Heart left ventricle (tissue), 16 donors: ENCODE measurements at regions not wholly inside any gene's neighbourhood (a gene's known extent, or its start where the extent isn't known, plus 50 kb on each side); places are given as distances from the start of the nearest gene placed in this dataset.

ENCODE experiments used
- ATAC-seq, 4 donors: fragments of 200-7000 bp; cut with Tn5 transposase; one replicate each; pipeline ENCODE4 v1.9.1; 2020 to 2022; ENCODE audit warnings: moderate library complexity in 4 of 4, mild to moderate bottlenecking in 3 of 4, moderate number of reproducible peaks in 1 of 4
- DNase-seq, 5 donors: peaks; one replicate each; pipeline ENCODE4 v3.0.0-alpha.2; 2020
- H3K27ac ChIP-seq, 12 donors: fragments of 200-600 bp; sonication (generic) in 4 of 12; one replicate each; pipeline versions ENCODE4 v1.5.0 to v1.8.0; 2016 to 2022; ENCODE audit warnings: mild to moderate bottlenecking in 2 of 12
- H3K27me3 ChIP-seq, 9 donors: fragments of 200-600 bp; sonication (generic) in 2 of 9; one replicate each; pipeline versions ENCODE4 v1.5.1 to v1.8.0; 2016 to 2022; ENCODE audit warnings: mild to moderate bottlenecking in 3 of 9
- H3K36me3 ChIP-seq, 9 donors: fragments of 200-600 bp; sonication (generic) in 2 of 9; one replicate each; pipeline versions ENCODE4 v1.5.0 to v1.8.0; 2018 to 2022; ENCODE audit warnings: mild to moderate bottlenecking in 2 of 9
- H3K4me1 ChIP-seq, 12 donors: fragments of 200-600 bp; sonication (generic) in 4 of 12; one replicate each; pipeline versions ENCODE4 v1.5.0 to v1.8.0; 2016 to 2022; ENCODE audit warnings: mild to moderate bottlenecking in 3 of 12
- H3K4me3 ChIP-seq, 12 donors: fragments of 200-600 bp; sonication (generic) in 4 of 12; one replicate each; pipeline versions ENCODE4 v1.5.0 to v1.8.0; 2017 to 2022; ENCODE audit warnings: mild to moderate bottlenecking in 9 of 12, moderate library complexity in 4 of 12
- H3K9me3 ChIP-seq, 12 donors: fragments of 200-600 bp; sonication (generic) in 4 of 12; one replicate each; pipeline versions ENCODE4 v1.5.0 to v1.8.0; 2016 to 2022; ENCODE audit warnings: mild to moderate bottlenecking in 1 of 12
- CTCF ChIP-seq, 12 donors: fragments of 200-600 bp; sonication (generic) in 4 of 12; IDR thresholded peaks; one replicate each; pipeline versions ENCODE4 v1.5.0 to v1.8.0; 2018 to 2022; ENCODE audit warnings: antibody characterized with exemption in 12 of 12, mild to moderate bottlenecking in 5 of 12
- POLR2A ChIP-seq, 2 donors: fragments of 450-650 bp; IDR thresholded peaks; one replicate each; pipeline ENCODE4 v1.6.1; 2017; ENCODE audit warnings: antibody characterized with exemption in 2 of 2, mild to moderate bottlenecking in 2 of 2, moderate library complexity in 2 of 2
- WGBS, 4 donors: extraction: QIAGEN DNeasy Blood & Tissue Kit in 2 of 4; methylation state at CpG; one replicate each; pipeline versions ENCODE4 v1.1.5 to v1.1.7; 2013 to 2018; 5-methylcytosine and 5-hydroxymethylcytosine counted together
- intact Hi-C, 10 donors: fragments of 100-400 bp; cut with DNase I; formaldehyde crosslinking; loops; one replicate each; pipeline versions ENCODE4 v1.11.1 to v1.14.2; 2022
- donor health status: ischemic (EF 13 %, LVEDD 7.1; RV severe dilation, severe dysfunction).
- donor health status: healthy with polysubstance abuse.
- donor health status: DM: no; HTN: yes; CAD: no.
- donor health status: DM: no; HTN: no; CAD: no.
- donor health status: ischemic (EF 25% LVEDD 6.9; RV normal size, moderate dysfunction).
- donor health status: ischemic (EF 25% LVEDD 5.7; RV mildly dilated, moderate dysfunction).
- donor health status: healthy.
- donor health status: DM: yes; HTN: yes; CAD: no.
- donor health status: ischemic (EF 35%, LVEDD 5.7; RV mildly dilated, moderate dysfunction).
- donor health status: nonischemic (EF 11% LVEDD 7.7; RV severe dilation, severe dysfunction).
- donor health status: DM: yes; HTN: yes; CAD: no.
- donor health status: PGD.
- donor health status: ischemic (EF 29% LVEDD 5.4; RV normal size, mild dysfunction).
- donor health status: nonischemic (EF 23%, LVEDD 6.1; RV moderate dilation, normal function).

- Histone ChIP-seq H3K9me3 (no peaks in the 10 kb centered on the region), H3K4me1 (peaks cover 0 to 19% (median 5%) of the 10 kb centered on the region in 12 donors), H3K36me3 (no peaks in the 10 kb centered on the region), H3K27ac (peak overlapping the region in 2 of 12 donors; percentile 9 to 26), H3K27me3 (no peaks in the 10 kb centered on the region), H3K4me3 (no peak overlapping the region)
- ATAC-seq (peak; percentile 53 to 62 (median 58)), DNase-seq (no peak)
- intact Hi-C loops: loop anchor here in 2 of 10 donors (5.0 to 10.0 kb wide), 2 partner anchors 179 to 182 kb away; no protein-coding TSS in a partner anchor
- 63 to 78% (median 70%) methylated on average over 11 of the region's 11 CpGs for WGBS, 4 donors
- TF ChIP-seq POLR2A (IDR thresholded peaks at IDR 0.05): no peak
- no peak for TF ChIP-seq CTCF (IDR thresholded peaks at IDR 0.05)
Measured at GRCh38 chr1:115456441-115456961, 118.5 kb upstream of the NGF start.

DNA sequence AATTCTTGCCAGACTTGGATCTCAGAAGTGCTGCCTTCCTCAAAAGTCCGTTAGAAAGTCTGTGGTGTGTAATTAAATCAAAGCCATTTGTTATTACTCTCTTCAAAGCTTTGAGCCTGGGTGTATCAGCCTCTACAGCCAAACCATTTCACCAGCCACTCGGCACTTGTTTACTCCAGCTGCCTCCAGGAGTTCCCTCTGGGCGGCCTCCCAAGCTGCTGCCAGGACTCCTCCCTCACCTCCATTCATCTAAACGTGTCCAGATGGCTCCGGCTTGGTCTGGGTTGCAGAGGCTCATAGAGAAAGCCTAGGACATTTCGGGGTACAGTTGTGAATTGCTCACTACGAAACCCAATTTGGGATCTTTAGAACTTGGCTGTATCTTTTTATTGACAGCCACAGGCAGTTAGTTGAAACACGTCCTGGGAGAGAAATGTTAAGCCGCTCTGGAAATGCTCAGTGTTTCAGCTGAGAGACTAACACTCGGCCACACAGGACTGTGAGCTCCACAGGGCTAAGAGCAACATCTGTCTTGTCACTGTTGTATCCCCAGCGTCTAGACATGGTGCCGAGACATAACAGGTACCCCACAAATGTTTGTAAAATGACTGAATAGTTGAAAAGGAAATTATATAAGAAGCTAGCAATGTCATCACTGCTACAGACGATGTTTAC, 116.9 kb upstream of the NGF start:
- no peaks in the 10 kb centered on the region for H3K36me3 ChIP-seq
- H3K9me3 ChIP-seq: no peaks in the 10 kb centered on the region
- intact Hi-C loops: loop anchor here in 2 of 10 donors (5.0 to 10.0 kb wide), 2 partner anchors 178 to 180 kb away; no protein-coding TSS in a partner anchor
- TF ChIP-seq POLR2A (IDR thresholded peaks at IDR 0.05): no peak
- ATAC-seq (peak; percentile 70 to 90 (median 82)), DNase-seq (peak; percentile 41 to 84 (median 67))
- peak overlapping the region in 1 of 12 donors; percentile 24 for H3K27ac ChIP-seq
- H3K4me3 ChIP-seq: no peak overlapping the region
- 50 to 62% (median 54%) methylated on average over 13 of the region's 13 CpGs for WGBS, 4 donors
- H3K27me3 ChIP-seq: no peaks in the 10 kb centered on the region
- peaks cover 0 to 19% (median 5%) of the 10 kb centered on the region in 12 donors for H3K4me1 ChIP-seq

DNA sequence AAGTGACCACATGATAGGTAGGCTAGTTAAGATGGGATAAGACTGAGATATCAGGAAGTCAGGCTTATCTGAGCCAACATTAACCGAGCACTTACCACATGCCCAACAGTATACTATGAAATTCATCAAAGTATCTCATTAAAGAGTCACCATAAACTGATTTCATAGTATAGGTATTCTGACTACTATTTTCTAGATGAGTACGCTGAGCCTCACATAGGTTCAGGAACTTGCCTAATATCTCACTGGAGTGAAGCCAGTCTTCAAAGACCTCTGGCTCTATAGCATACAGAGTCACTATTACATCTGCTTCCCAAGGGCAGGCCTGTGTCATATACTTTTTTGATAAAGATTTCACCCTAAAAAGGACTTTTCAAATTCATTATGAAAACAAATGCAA, 115.6 kb upstream of the NGF start:
- ATAC-seq: no peak
- TF ChIP-seq CTCF (IDR thresholded peaks at IDR 0.05) (no peak), POLR2A (IDR thresholded peaks at IDR 0.05) (no peak)

GRCh38 chr1:115452600-115453329, 114.7 kb upstream of the NGF start:
- 88 to 94% (median 90%) methylated on average over 6 of the region's 6 CpGs for WGBS, 4 donors
- intact Hi-C loops: loop anchor here in 1 of 10 donors (10.0 kb wide), 1 partner anchor 178 kb away; no protein-coding TSS in a partner anchor
- ATAC-seq: no peak
- Histone ChIP-seq H3K4me1 (peaks cover 0 to 28% (median 6%) of the 10 kb centered on the region in 12 donors), H3K27me3 (no peaks in the 10 kb centered on the region), H3K27ac (no peak overlapping the region), H3K36me3 (no peaks in the 10 kb centered on the region), H3K4me3 (no peak overlapping the region), H3K9me3 (no peaks in the 10 kb centered on the region)
- TF ChIP-seq CTCF (IDR thresholded peaks at IDR 0.05): no peak
- TF ChIP-seq POLR2A (IDR thresholded peaks at IDR 0.05): no peak
- DNase-seq: no peak

More for the DNA sequence above, 115.6 kb upstream of the NGF start:
- 83 to 95% (median 84%) methylated on average over 2 of the region's 2 CpGs for WGBS, 4 donors
- no peaks in the 10 kb centered on the region for H3K9me3 ChIP-seq
- H3K4me1 ChIP-seq: peaks cover 0 to 19% (median 5%) of the 10 kb centered on the region in 12 donors
- no peaks in the 10 kb centered on the region for H3K27me3 ChIP-seq
- no peak overlapping the region for H3K27ac ChIP-seq
- DNase-seq: no peak
- intact Hi-C loops: loop anchor here in 1 of 10 donors (10.0 kb wide), 1 partner anchor 179 kb away; no protein-coding TSS in a partner anchor
- no peak overlapping the region for H3K4me3 ChIP-seq
- no peaks in the 10 kb centered on the region for H3K36me3 ChIP-seq
